HG02870 (cell line): ENCODE measurements at regions not wholly inside any gene's neighbourhood (a gene's known extent, or its start where the extent isn't known, plus 50 kb on each side); places are given as distances from the start of the nearest gene placed in this dataset.
A peak's percentile ranks its signal among the peaks of the same experiment; 100 is the strongest.

Experiments used
- ATAC-seq: cut with Tn5 transposase; IDR thresholded peaks from one replicate; pipeline ENCODE4 v1.9.1; 2021; ENCODE audit warnings: mild to moderate bottlenecking, moderate library complexity; ENCODE audit not compliant: unreplicated experiment

DNA sequence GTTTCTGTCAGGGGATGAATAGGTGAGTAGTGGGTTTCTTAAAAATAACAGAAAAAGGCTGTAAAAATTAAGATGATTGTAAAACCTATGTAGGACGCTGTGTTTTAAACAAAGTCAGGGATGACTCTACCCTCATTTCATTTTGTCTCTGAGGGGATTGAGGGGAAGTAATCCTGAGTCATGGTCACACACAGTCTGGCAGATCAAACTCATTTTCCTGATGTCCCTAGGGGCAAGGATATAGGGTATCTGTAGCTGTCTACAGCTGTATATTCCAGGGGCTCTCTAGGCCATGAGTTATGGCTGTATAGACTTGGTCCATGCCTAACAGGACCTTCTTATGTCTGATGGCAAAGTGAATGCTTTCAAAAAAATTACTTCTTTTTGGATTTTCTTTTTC, 421.1 kb downstream of the PDCD6IP start:
- ATAC-seq, result no peak

DNA sequence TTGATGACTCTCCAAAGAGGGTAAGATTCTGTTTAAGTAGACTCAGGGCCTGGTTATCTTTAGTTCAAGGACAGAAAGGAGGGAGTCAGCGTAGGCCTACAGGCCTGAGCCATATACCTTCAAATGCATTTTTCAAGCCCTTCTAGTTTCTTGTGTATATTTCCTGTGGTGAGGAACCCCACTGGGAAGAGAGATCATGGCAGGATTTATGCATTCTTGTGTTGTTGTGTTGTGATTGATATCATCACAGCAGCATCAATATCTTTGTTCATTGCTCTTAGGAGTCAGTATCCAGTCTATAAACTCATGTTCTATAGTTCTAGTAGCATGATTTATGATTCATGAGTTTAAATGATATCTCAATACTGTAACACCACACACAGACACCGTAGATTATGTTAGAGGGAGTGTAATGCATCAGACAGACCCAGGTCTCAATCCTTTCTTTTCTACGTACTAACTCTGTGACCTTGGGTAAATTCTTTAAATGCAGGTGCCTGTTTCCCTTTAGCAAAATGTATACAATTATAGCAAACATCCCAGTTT, 427.5 kb downstream of the PDCD6IP start:
- no peak for ATAC-seq

DNA sequence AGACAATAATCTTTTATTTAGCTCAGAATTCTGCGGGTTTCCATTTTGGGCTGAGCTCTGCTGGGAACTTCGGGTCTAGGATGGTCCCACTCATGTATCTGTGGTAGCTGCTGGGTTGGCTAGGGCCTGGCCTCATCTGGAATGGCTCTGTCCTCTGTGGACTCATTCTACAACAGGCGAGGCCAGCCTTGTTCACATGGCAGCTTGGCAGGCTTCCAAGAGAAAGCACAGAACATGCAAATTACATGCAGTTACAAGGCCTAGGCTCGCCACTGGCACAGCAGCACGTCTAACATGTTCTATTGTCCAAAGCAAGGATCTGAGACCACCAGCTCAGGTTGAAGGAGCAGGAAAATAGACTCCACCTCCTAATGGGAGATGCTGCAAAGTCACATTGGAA, 431.4 kb downstream of the PDCD6IP start:
- ATAC-seq, result no peak

DNA sequence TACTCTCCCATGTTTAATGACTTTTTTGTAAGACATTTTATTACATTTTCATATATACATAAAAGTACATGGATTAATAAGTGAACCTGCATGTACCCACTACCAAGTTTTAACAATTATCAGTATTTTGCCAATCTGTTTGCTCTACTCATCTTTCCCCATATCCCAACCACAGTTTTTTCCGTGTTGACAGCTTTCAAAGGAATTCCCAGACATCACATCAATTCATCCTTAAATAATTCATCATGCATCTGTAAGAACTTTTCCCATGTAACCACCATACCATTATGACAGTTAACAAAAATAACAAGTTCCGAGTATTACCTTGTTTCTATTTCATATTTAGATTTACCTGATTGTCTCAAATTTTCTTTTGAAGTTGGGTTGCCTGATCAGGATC, 436.7 kb downstream of the PDCD6IP start:
- ATAC-seq, result no peak

DNA sequence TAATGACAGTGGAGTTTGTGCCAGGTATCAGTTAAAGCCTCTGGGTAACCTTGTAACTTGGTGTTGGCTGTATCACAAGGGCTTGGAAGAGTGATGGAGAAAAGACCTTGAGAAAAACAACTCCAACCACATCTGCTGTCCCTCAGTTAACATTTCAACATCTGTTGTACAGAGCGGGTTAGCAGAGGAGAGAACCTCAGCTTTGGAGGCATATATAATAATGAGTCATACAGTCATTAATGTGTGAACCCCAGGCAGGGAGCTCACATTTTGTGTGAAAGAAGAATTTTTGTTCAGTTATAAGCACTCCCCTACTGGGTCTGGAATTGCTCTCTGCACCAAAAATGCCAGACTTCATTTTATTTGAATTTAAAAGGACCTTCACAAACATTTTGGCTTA, 439.5 kb downstream of the PDCD6IP start:
- ATAC-seq, result no peak

DNA sequence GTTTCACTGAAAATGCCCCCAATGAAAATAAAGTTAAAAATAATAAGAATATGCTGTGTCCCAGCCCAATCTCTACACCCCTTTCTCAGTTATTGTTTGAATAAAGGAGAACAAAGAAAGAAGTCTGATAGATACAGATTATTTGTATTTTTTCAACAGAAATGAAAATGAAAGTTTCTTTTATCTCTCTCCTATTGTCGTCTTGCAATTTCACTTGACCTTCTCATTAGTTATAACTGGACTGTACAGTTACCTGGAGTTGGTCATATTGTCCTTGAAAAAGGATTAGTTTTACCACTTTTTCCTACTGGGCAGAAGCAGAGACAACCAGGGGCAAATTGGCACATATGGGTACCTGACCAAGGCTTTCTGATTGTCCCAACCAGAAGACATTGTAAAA, 440.0 kb downstream of the PDCD6IP start:
- ATAC-seq, result no peak

DNA sequence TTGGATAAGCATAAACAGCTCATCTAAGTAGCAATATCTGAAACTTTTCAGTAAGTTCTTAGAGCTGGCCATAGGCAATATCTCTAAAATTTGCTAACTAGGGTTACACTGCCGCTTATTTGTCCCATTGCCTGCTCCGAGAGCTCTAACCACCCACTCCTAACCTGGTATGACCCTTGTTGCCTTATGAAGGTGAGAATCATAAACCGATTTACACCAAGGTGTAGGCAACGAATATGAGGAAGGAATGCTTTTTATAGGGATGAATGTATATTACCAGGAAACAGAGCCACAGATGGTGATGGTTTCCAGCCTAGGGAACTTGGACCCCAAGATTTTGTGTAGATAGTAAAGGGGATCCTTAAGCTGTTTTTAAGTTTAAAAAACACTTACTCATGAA, 440.9 kb downstream of the PDCD6IP start:
- no peak for ATAC-seq

DNA sequence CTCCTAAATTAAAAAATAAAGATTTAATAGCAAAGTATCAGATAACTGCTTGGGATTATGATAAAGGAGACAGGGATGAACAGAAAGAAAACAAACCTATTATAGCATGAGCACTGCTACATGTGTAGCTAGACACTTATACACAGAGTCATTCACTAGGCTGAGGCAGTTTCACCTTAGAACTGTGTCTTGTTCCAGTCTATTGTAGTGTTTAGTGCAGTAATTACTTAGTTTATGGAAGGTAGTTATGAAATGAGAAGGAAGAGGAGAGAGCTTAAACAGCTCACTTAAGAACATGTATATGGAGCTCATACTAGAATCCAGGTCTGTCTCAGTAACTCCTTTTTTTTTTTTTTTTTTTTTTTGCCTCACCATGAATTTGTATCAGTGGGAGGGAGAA, 441.4 kb downstream of the PDCD6IP start:
- no peak for ATAC-seq

DNA sequence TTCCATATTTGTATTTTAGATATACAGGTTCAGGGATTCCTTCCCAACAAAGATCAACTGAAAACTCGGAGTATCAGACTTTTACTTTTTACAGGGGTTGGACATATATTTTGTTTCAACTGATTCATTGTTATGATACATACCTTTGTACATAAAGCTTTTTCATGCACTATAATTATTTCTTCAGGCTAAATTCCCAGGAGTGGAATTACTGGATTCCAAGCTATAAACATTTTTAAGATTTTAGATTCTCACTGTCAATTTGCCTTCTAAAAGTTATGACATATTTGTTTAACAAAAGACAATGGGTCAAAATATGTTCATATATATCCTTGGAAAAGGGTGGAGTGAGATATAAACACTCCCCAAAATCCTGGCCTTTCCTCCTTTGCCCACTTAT, 449.0 kb downstream of the PDCD6IP start:
- ATAC-seq, result no peak

DNA sequence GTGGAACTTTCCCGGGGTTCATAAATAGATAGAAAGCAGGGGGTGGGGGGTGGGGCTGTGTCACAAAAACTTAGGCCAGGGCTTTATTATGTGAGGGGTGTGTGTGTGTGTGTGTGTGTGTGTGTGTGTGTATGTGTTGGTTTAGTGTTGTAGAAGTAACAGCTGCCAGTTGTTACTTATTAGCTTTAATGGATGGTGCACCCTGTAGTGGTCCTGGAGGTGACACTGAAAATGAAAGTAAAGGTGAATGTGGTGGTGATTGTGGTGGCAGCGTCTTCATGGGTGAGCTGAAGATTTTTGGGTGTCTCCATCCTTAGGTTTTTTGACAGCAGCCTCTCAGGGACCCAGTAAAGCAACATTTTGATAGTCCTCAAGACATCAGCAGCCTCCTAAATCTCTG, 449.9 kb downstream of the PDCD6IP start:
- no peak for ATAC-seq

DNA sequence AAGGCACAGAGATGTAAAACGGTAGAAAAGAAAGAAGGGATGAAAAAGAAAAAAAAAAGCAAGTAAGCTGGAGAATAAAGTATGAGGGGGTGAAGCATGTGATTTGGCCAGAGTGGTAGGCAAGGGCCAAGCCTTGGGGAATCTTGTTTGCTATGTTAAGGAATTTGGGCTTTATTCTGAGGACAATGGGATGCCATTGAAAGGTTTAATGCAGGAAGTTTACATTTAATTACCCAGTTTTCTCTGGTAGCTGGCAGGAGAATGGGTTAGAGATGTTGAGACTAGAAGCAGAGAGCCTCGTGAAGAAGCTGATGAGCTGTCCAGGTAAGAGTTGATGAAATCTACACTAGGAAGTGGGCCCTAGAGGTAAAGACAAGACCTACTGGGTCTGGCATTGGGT, 455.9 kb downstream of the PDCD6IP start:
- ATAC-seq, result no peak

DNA sequence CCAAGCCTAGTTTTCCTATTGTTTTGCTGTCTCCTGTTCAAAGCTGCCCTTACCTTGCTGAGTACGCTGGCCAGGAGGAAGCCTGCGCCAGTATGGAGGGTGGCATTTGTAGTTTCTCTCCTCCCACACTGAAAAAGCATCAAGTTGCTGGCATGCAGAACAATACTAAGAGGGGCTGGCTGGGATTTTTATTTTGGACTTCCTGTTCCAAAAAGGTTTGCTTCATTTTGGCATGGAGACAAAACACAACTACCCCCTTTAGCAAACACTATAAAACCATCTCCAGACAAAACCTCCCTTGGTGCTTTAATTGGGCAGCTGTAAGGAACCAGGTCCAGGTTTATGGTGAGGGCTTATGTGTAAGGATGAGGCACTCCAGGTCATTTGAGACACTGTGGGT, 457.6 kb downstream of the PDCD6IP start:
- ATAC-seq, result no peak

DNA sequence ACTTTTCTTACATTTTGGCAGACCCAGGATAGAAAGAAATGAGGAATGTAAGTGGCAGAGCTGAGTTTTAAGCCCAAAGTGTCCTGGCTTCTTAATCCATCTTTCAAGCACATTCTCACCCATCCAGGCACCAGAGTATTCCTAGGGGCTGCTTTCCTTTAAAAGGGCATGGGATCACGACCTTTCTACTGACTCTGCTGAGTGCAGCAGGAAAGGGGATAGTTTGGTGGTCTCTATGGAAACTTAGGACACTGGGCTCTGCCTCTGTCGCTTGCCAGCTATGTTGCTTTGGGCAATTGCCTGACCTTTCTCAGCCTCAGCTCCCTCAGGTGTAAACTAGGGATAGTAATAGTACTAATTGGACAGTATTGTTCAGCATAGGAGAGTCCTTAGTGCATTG, 458.4 kb downstream of the PDCD6IP start:
- ATAC-seq, result no peak

DNA sequence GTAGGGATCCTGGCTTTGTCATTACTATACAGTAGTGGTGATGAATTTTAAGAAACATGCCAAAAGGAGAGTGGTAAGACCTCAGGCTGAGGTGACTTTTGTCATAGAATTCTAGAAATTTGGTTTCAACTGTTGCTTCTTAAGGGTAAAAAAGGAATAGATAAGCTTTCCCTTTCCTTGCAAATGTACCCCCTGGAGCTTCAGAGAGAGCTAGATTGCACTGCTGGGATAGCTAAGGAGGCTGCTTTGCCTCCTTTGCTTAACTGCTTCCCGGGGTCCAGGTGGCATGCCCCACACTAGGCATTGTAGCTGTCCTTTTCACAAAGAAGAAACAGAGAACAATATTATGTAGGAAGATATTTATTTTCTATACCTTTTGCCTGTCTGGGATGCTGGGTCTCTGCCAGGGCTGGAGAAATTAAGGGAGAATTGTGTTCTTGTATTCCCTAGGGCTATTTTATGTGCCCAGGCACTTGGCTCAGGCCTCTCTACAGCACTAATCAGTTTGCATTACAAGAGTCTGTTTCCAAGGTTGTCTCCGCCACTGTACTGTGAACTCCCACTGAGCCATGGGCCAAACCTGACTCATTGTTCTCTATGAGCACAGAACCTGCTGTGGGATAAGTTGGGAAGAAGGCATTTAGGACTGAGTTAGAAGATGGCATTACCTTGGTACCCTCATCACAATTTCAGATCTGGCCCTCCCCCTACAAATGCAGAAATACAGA, 460.0 kb downstream of the PDCD6IP start:
- no peak for ATAC-seq

DNA sequence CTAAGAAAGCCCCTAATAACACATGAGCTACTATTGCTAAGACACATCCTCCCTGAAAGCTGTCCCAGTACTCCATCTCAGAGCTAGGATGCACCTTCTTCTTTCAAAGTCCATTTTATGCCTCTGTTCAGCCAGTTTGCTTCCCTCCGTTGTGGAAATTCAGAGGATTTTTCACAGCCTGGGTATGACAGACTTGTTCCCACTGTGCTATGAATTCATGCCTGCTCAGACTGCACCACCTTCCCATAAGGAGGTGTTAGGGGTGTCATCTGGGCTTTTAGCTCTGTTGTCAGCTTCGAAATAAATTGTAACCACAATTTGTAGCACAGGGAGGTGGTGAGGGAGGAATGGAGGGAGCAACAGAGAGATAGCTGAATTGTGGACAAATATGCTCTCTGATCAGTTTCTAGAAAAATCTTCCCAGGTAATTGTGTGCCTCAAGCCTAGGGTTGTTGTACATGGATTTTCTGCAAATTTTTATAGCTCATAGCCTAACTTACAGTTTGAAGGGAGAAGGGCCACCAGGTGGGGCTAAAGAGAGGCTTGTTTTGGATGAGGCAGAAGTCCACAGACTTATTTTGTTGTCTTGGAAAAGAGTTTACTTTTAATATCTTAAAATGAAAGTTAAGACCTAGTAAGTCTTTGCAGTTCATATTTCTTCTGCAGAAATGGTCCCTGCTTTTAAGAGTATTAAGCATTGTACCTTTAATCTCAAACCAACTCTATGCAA, 462.0 kb downstream of the PDCD6IP start:
- peak; percentile 42 for ATAC-seq

DNA sequence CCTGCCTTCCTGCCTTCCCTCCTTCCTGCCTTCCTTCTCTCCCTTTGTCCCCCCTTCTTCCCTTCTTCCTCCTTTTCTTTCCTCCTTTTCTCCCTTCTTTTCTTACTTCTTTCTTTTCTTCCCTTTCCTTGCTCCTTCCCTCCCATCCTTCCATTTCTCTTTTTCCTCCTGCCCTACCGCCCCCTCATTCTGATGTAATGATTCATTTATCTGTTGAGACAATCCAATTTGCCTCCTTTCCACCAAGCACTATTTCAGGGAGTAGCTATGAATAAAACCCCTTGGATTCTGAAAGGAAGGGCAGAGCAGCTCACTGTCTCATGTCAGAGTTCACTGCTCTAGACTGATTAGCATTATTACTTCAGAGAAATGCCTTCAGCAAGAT, 462.6 kb downstream of the PDCD6IP start:
- no peak for ATAC-seq

DNA sequence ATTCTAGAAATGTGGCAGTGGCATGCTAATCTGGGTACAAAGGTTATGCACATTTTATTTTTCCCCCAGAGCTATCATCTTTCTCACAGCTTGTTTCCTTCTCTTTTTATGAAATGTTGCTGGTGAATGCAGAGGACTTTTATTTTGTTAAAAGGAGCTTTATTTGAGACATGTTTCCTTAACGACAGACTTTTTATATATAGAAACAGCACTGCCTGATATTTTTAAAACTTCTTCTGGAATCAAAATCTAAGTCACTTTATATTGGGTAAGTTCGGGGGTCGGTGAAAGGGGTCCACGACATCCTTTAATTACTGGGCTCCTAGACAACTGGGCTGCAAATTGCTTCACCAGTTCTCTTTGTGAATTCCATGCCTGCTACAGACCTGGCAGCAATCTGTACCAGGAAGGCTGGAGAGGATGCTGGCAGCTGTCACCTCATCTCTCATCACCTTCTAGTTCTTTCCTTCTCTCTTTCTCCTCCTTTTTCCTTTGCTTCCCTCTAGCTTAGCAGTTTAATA, 464.7 kb downstream of the PDCD6IP start:
- ATAC-seq, result no peak

DNA sequence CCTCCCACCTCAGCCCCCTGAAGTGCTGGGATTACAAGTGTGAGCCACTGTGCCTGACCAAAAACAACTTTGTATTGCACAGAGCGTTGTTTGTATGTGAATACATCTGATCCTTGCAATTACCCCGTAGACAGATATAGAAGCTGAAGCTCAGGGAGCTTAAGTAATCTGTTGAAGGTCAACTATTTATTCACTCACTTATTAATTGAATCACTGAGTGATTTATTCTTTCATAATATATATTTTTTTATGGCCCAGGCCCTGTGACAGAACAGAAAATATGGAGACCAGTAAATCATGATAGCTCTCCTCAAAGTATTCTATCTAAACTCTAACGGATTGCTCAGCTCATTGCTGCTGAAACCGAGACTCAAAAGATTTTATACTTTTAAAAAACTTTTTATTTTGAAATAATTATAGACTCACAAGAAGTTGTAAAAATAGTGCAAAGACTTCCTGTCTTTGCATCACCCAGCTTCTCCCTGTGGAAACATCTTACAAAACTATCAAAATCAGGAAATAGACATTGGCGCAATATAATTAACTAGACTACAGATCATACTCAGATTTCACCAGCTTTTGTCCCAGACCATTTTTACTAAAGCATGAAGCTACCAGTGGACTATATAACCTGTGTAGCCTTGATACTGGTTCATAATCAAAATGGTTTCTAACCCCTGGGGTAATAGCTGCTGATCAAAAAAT, 466.1 kb downstream of the PDCD6IP start:
- ATAC-seq, result no peak

DNA sequence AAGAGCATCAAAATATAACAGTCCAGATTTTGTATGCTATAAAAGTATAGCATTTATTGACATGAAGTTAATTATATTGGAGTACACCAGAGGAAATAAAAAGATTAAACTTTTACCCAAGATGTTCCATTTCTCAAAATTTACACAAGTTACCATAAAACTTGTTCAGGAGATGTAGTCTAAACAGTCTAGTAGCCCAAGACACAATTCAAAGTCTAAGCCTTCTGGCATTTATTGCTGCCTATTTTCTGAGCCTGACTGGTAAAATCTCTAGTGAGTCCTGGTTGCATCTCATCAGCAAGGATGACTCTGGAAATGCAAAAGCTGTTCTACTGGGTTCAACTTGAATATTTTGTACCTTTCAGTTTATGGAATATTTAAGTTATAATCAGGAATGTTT, 468.7 kb downstream of the PDCD6IP start:
- no peak for ATAC-seq

DNA sequence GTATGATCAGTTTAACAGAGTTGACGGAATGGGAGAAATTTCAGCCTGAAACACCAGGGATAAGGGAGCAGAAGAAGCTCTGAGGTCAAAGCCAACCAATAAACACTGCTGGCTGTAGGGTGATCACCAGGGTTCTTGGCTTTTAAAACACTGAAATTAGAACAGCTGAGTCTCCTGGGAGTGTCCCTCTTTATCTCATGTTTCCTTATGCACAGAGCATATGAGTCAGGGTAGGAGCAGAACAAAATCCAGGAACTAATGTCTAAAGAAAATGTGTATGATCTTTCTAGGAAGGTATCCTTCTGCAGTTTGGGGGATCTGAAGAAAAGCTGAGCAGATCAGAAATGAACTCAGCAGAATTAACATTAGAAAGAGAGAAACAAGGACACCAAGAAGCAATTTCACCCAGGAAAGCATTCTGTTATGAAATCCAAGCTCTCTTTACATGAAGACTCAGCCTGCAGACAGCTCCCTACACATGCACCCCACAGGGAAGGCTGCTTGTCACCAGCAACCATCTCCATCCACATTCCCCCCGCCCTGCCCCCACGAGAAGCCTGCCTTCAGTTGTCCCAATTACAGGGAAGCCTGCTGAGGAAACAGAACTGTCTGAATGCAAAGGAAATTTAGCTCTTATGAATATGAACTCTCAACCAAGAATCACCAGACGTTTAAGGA, 469.7 kb downstream of the PDCD6IP start:
- no peak for ATAC-seq

DNA sequence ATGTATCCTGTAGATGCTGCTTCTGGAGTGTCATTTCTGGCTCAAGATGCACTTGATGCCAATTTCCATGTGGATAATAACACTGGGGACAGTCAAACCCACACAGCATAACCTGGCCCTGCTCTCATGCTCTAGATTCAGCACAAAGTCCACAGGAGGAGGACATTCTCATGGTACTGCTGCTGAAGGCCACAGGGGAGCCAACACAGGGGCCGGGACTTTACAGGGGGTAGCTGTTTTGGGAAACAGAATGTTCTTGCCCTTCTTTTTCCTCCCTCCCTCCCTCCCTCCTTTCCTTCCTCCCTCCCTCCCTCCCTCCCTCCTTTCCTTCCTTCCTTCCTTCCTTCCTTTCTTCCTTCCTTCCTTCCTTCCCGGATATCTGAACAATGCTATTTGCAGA, 477.4 kb downstream of the PDCD6IP start:
- ATAC-seq, result no peak
